K562 (cell line): ENCODE measurements at regions not wholly inside any gene's neighbourhood (a gene's known extent, or its start where the extent isn't known, plus 50 kb on each side); places are given as distances from the start of the nearest gene placed in this dataset.

Source experiments
- ATAC-seq: fragments of 200-7000 bp; cut with Tn5 transposase; 3 replicates; pipeline ENCODE4 v1.9.1; 2020; ENCODE audit warnings: moderate library complexity
- BruUV-seq: library from RNA; stranded (reverse); fragments of 400-500 nt; replicated peaks from 2 replicates; lab custom pipeline; 2021; lab: Mats Ljungman, UMichigan
- CTCF ChIA-PET: fragments of 300-600 bp; formaldehyde crosslinking; extraction: SDS; loops from one replicate; lab custom pipeline; 2021; ENCODE audit warnings: low intra/inter-chr PET ratio; lab: Yijun Ruan, JAX
- POLR2A ChIA-PET: fragments of 300-600, 350-650 bp; sonication (Branson Sonifier 250); formaldehyde crosslinking; extraction: SDS; loops from one replicate; lab custom pipeline; 2021; ENCODE audit warnings: antibody characterized with exemption, inconsistent platforms; lab: Yijun Ruan, JAX
- DNase-seq, 4 experiments: peaks; one replicate each; pipeline versions ENCODE4 v3.0.0 to v3.0.0-alpha.2; 2011 to 2018; ENCODE audit warnings: low spot score in 3 of 4, mixed read lengths in 3 of 4; ENCODE audit errors: extremely low read depth in 1 of 4
- FAIRE-seq: peaks from 2 replicates; lab custom pipeline; 2011; peaks lifted over from hg19 to GRCh38; lab: Jason Lieb, UNC
- H2AFZ ChIP-seq: 2 replicates; pipeline ENCODE4 v1.6.0; 2011; ENCODE audit warnings: low read depth, low read length, control low read depth, inconsistent platforms
- H3K27ac ChIP-seq: fragments of 200-600 bp; 3 replicates; pipeline ENCODE4 v1.8.0; 2011; ENCODE audit warnings: low read depth, mild to moderate bottlenecking, control low read depth, inconsistent platforms, low read length, moderate library complexity, mixed read lengths; ENCODE audit errors: extremely low read depth
- H3K27me3 ChIP-seq, 2 experiments: fragments of 300-600 bp in 1 of 2; 2 replicates in 1 of 2; 3 replicates in 1 of 2; pipeline versions ENCODE4 v1.6.0 to v1.8.0; 2011; ENCODE audit warnings: inconsistent platforms in 2 of 2, low read length in 2 of 2, mild to moderate bottlenecking in 1 of 2, mixed read lengths in 1 of 2, moderate library complexity in 1 of 2; ENCODE audit not compliant: control insufficient read depth in 2 of 2, insufficient read depth in 2 of 2
- H3K36me3 ChIP-seq: fragments of 300-600 bp; 3 replicates; pipeline ENCODE4 v1.8.0; 2011; ENCODE audit warnings: mild to moderate bottlenecking, low read length, inconsistent platforms; ENCODE audit not compliant: control insufficient read depth, insufficient read depth
- H3K4me1 ChIP-seq, 2 experiments: fragments of 200-600 bp in 1 of 2; replicated peaks in 1 of 2; 2 replicates in 1 of 2; 3 replicates in 1 of 2; pipeline versions ENCODE4 v1.5.1 to v1.8.0; 2011; ENCODE audit warnings: inconsistent platforms in 2 of 2, low read length in 2 of 2, mild to moderate bottlenecking in 1 of 2, mixed read lengths in 1 of 2, moderate library complexity in 1 of 2; ENCODE audit not compliant: control insufficient read depth in 2 of 2, insufficient read depth in 2 of 2
- H3K4me2 ChIP-seq: 2 replicates; pipeline ENCODE4 v1.6.1; 2011; ENCODE audit warnings: low read length, control low read depth, inconsistent platforms, mixed read lengths; ENCODE audit not compliant: insufficient read depth
- H3K4me3 ChIP-seq: fragments of 200-600 bp; sonication (generic), shearing (Covaris generic); 2 replicates; pipeline ENCODE4 v1.5.1; 2016; ENCODE audit warnings: control low read depth, inconsistent platforms
- H3K79me2 ChIP-seq: fragments of 200-600 bp; 3 replicates; pipeline ENCODE4 v1.8.0; 2011; ENCODE audit warnings: low read length, inconsistent platforms; ENCODE audit not compliant: control insufficient read depth, insufficient read depth
- H3K9ac ChIP-seq, 2 experiments: 2 replicates each; pipeline versions ENCODE4 v1.6.0 to v1.6.1; 2011; ENCODE audit warnings: low read depth in 2 of 2, low read length in 2 of 2, control low read depth in 1 of 2, inconsistent platforms in 1 of 2, mild to moderate bottlenecking in 1 of 2, mixed read lengths in 1 of 2; ENCODE audit not compliant: insufficient read depth in 1 of 2
- H3K9me1 ChIP-seq: one replicate; pipeline ENCODE4 v1.6.0; 2011; ENCODE audit warnings: inconsistent platforms, mild to moderate bottlenecking, low read length, moderate library complexity; ENCODE audit not compliant: control insufficient read depth, insufficient read depth
- H3K9me3 ChIP-seq: replicated peaks from 2 replicates; pipeline ENCODE4 v1.5.1; 2011; ENCODE audit warnings: low read depth, low read length, inconsistent platforms; ENCODE audit not compliant: control insufficient read depth, insufficient read depth
- H4K20me1 ChIP-seq: replicated peaks from 2 replicates; pipeline ENCODE4 v1.6.1; 2011; ENCODE audit warnings: low read length, inconsistent platforms, mixed read lengths; ENCODE audit not compliant: control insufficient read depth, insufficient read depth
- FOXJ2 ChIP-seq: fragments of 200-800 bp; sonication (Bioruptor generic); IDR thresholded peaks from 2 replicates; pipeline ENCODE4 v1.6.1; 2016; ENCODE audit warnings: missing genetic modification characterization, missing compliant biosample characterization
- KLF6 ChIP-seq: fragments of 250-450 bp; sonication (Bioruptor Pico); IDR thresholded peaks from 2 replicates; pipeline ENCODE4 v1.4.0; 2020; ENCODE audit warnings: mild to moderate bottlenecking, moderate library complexity, borderline replicate concordance
- MEF2A ChIP-seq: IDR thresholded peaks from 2 replicates; pipeline ENCODE4 v1.6.1; 2011; ENCODE audit warnings: low read depth, mild to moderate bottlenecking, low read length, moderate library complexity; ENCODE audit not compliant: control insufficient read depth
- PBX2 ChIP-seq, 2 experiments: IDR thresholded peaks in 1 of 2; conservative IDR thresholded peaks in 1 of 2; 2 replicates each; pipeline ENCODE4 v1.6.1; 2016; ENCODE audit warnings: low read depth in 2 of 2, mild to moderate bottlenecking in 1 of 2, missing compliant biosample characterization in 1 of 2, missing genetic modification characterization in 1 of 2, moderate library complexity in 1 of 2
- PCBP1 ChIP-seq: fragments of 200-400 bp; formaldehyde crosslinking; IDR thresholded peaks from 2 replicates; pipeline ENCODE4 v1.6.1; 2018; ENCODE audit warnings: mild to moderate bottlenecking, low read depth, low read length; ENCODE audit not compliant: poor library complexity, severe bottlenecking
- POLR2AphosphoS2 ChIP-seq: IDR thresholded peaks from 2 replicates; pipeline ENCODE4 v1.6.1; 2012; ENCODE audit warnings: low read length, improper control_type of control experiment
- POLR2H ChIP-seq: IDR thresholded peaks from 2 replicates; pipeline ENCODE4 v1.6.1; 2016; ENCODE audit warnings: missing genetic modification characterization, low read depth, mild to moderate bottlenecking, control low read depth, missing compliant biosample characterization, moderate library complexity
- RFX7 ChIP-seq: fragments of 250-450 bp; sonication (Bioruptor Pico); IDR thresholded peaks from 2 replicates; pipeline ENCODE4 v1.5.1; 2021; ENCODE audit warnings: mild to moderate bottlenecking
- SMAD3 ChIP-seq: fragments of 450-650 bp; formaldehyde crosslinking; conservative IDR thresholded peaks from 2 replicates; pipeline ENCODE4 v1.4.0; 2020; ENCODE audit warnings: mild to moderate bottlenecking
- SRSF7 ChIP-seq: fragments of 200-400 bp; formaldehyde crosslinking; optimal IDR thresholded peaks from 2 replicates; pipeline ENCODE3; 2017; ENCODE audit warnings: mild to moderate bottlenecking, low read depth, low read length
- ZNF121 ChIP-seq: sonication (generic); formaldehyde crosslinking; conservative IDR thresholded peaks from 2 replicates; pipeline ENCODE4 v1.8.0; 2022; ENCODE audit warnings: missing genetic modification reagents
- ZNF282 ChIP-seq: sonication (generic); formaldehyde crosslinking; IDR thresholded peaks from 2 replicates; pipeline ENCODE4 v1.8.1; 2023; ENCODE audit warnings: missing genetic modification reagents
- ZSCAN32 ChIP-seq: fragments of 450-650 bp; formaldehyde crosslinking; IDR thresholded peaks from 2 replicates; pipeline ENCODE4 v1.4.0; 2020; ENCODE audit warnings: mild to moderate bottlenecking, moderate library complexity
- WGBS: fragments of 100-300 bp; shearing (Covaris generic); methylation state at CpG from one replicate; pipeline ENCODE4 v1.1.6; 2016; ENCODE audit warnings: low coverage, mixed read lengths; ENCODE audit not compliant: insufficient coverage; ENCODE audit errors: missing lambda C conversion rate; 5-methylcytosine and 5-hydroxymethylcytosine counted together
- in situ Hi-C: fragments of 300-500 bp; cut with MboI; formaldehyde crosslinking; loops from 4 replicates; pipeline ENCODE4 v1.15.0; 2018; ENCODE audit warnings: inconsistent platforms, mixed read lengths
- intact Hi-C: fragments of 100-400 bp; cut with micrococcal nuclease; formaldehyde crosslinking; loops from 2 replicates; pipeline ENCODE4 v1.14.2; 2022
- TF ChIP-seq, protein P1 (sequence below): fragments of 250-450 bp; sonication (Bioruptor Pico); IDR thresholded peaks from 2 replicates; pipeline ENCODE4 v1.5.0; 2021
- TF ChIP-seq, protein P2 (sequence below): fragments of 450-650 bp; formaldehyde crosslinking; conservative IDR thresholded peaks from 2 replicates; pipeline ENCODE4 v1.4.0; 2022; ENCODE audit warnings: mild to moderate bottlenecking, missing genetic modification characterization
- TF ChIP-seq, protein P3 (sequence below): sonication (generic); formaldehyde crosslinking; IDR thresholded peaks from 2 replicates; pipeline ENCODE4 v1.9.0; 2022; ENCODE audit warnings: mild to moderate bottlenecking, missing genetic modification reagents

DNA sequence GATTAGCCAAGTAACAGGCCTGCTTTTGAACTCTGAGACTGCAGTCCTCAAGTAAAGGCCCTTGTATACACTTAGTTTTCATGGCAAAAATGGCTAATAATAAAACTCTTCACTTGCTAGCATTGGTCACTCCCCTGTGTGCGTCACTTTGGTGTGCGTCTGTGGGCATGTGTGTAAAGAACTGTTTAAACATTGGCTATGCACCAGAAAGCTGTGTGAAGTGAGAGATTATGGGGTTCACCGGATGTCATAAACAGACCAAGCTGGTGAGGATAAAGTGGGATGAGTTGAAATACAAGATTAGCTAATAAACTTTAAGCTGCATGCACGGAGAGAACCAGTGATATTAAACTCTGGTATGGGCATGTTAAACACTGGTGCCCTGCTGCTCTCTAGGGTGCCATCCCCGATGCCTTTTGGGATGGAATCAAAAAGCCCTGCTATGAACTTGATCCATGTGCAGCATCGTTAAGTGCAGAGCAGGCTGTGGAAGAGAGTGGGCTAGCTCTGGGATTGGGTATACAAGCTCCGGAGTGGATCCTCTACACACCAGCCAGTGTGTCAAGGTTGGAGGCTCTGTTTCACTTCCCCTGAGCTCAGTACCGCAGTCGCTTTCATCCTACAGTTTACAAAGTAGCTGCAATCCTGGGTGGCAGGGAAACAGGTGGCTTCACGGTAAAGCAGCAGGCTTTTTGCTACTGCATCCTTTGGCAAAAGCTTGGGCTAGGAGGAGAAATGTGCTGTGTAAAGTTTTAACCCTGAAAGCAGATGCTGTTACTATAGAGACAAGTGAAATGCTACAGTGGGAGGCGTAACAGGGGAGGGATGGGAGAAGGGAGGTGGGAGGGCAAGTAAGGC is 108.3 kb upstream of the SLC4A4 start:
- Histone ChIP-seq H3K9me1 (no peaks in the 10 kb centered on the region), H3K27ac (no peak overlapping the region), H3K4me2 (no peak overlapping the region), H4K20me1 (no peaks in the 10 kb centered on the region), H3K4me1 (no peaks in the 10 kb centered on the region; a peak in 1 of 5 replicates), H3K9ac (no peak overlapping the region), H3K4me3 (no peak overlapping the region), H3K79me2 (no peaks in the 10 kb centered on the region), H2AFZ (no peak overlapping the region), H3K36me3 (no peaks in the 10 kb centered on the region), H3K27me3 (peaks cover 6 to 19% of the 10 kb centered on the region in 2 experiments; a peak in 4 of 5 replicates), H3K9me3 (no peaks in the 10 kb centered on the region)
- in situ Hi-C loops: no loop called here
- CTCF ChIA-PET: interaction anchor here (1.0 kb wide), 1 partner anchor 483 kb away, joined by 4 read pairs; no protein-coding TSS in a partner anchor
- TF ChIP-seq MEF2A (no peak), KLF6 (CRISPR knock-in tag) (no peak), POLR2AphosphoS2 (no peak), SMAD3 (CRISPR knock-in tag) (no peak), FOXJ2 (tag) (no peak), PCBP1 (no peak), RFX7 (CRISPR knock-in tag) (no peak), PBX2 (CRISPR knock-in tag; IDR thresholded peaks at IDR 0.05; ENCODE audit: low read depth) (no peak), PBX2 (tag; conservative IDR thresholded peaks at IDR 0.05; ENCODE audit: low read depth) (no peak), ZNF121 (CRISPR knock-in tag) (no peak), SRSF7 (no peak), ZSCAN32 (CRISPR knock-in tag) (no peak), ZNF282 (CRISPR knock-in tag) (no peak), POLR2H (tag) (no peak)
- TF ChIP-seq, protein P1, sequence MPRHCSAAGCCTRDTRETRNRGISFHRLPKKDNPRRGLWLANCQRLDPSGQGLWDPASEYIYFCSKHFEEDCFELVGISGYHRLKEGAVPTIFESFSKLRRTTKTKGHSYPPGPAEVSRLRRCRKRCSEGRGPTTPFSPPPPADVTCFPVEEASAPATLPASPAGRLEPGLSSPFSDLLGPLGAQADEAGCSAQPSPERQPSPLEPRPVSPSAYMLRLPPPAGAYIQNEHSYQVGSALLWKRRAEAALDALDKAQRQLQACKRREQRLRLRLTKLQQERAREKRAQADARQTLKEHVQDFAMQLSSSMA (CRISPR knock-in tag): no peak
- TF ChIP-seq, protein P2, sequence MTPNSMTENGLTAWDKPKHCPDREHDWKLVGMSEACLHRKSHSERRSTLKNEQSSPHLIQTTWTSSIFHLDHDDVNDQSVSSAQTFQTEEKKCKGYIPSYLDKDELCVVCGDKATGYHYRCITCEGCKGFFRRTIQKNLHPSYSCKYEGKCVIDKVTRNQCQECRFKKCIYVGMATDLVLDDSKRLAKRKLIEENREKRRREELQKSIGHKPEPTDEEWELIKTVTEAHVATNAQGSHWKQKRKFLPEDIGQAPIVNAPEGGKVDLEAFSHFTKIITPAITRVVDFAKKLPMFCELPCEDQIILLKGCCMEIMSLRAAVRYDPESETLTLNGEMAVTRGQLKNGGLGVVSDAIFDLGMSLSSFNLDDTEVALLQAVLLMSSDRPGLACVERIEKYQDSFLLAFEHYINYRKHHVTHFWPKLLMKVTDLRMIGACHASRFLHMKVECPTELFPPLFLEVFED: no peak
- TF ChIP-seq, protein P3, sequence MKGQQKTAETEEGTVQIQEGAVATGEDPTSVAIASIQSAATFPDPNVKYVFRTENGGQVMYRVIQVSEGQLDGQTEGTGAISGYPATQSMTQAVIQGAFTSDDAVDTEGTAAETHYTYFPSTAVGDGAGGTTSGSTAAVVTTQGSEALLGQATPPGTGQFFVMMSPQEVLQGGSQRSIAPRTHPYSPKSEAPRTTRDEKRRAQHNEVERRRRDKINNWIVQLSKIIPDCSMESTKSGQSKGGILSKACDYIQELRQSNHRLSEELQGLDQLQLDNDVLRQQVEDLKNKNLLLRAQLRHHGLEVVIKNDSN: no peak
- intact Hi-C loops: no loop called here
- ATAC-seq: no peak
- POLR2A ChIA-PET: interaction anchor here (0.6 to 0.7 kb wide), 2 partner anchors 28 to 330 kb away, joined by 3 read pairs; no protein-coding TSS in a partner anchor
- no peak for DNase-seq
- BruUV-seq: no TSS peak
- FAIRE-seq: no peak
- WGBS: 2% methylated on average over 11 of the region's 11 CpGs
